Right lobe of liver (tissue), 4 donors: ENCODE measurements at regions not wholly inside any gene's neighbourhood (a gene's known extent, or its start where the extent isn't known, plus 50 kb on each side); places are given as distances from the start of the nearest gene placed in this dataset.

Source experiments
- CTCF ChIP-seq, 4 donors: fragments of 200-600 bp in 3 of 4; fragments of 450-650 bp in 1 of 4; IDR thresholded peaks; one replicate each; pipeline versions ENCODE4 v1.5.1 to v1.8.0; 2016 to 2022; ENCODE audit warnings: antibody characterized with exemption in 4 of 4, mild to moderate bottlenecking in 2 of 4
- POLR2A ChIP-seq: fragments of 450-650 bp; IDR thresholded peaks from one replicate; pipeline ENCODE4 v1.6.1; 2017; ENCODE audit warnings: antibody characterized with exemption, mild to moderate bottlenecking
- donor health status: DM: no; HTN: no; CAD: no.
- donor health status: DM: no; HTN: no; CAD: no.
- donor health status: DM: no; HTN: yes; CAD: no.

GRCh38 chr10:31751051-31751737 lies 177.4 kb downstream of the ARHGAP12 start:
- TF ChIP-seq CTCF (IDR thresholded peaks at IDR 0.05) (no peak), POLR2A (no peak)
